Stimulated activated CD8-positive, alpha-beta memory T cell treated with anti-CD3 and anti-CD28 coated beads, Interleukin-15, amount 100 ng/mL, for 4 hours (primary cell): ENCODE measurements at regions not wholly inside any gene's neighbourhood (a gene's known extent, or its start where the extent isn't known, plus 50 kb on each side); places are given as distances from the start of the nearest gene placed in this dataset.

ENCODE experiments used
- DNase-seq, 2 donors: peaks; one replicate each; pipeline ENCODE4 v3.0.0-alpha.2; 2020; ENCODE audit warnings: low read depth in 2 of 2

DNA sequence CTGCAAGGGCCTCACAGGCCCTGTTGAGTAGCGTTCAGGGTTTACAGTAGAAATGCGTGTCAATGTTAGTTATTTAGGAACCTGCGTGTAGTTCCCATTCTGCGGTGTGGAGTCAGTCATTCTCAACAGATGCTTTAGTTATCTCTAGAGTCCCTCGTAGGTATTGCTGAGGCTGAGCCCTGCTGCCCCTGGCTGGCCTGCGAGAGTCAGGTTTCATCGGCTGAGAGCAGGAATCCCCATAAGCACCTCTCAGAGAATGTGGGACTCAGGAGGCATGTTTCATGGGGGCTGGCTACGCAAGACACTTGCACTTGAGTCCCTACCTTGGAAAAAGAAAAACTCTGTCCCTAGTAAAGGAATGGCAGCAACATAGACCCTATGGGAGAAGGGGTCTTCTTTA, 347.5 kb upstream of the ASIC2 start:
- DNase-seq: no peak

DNA sequence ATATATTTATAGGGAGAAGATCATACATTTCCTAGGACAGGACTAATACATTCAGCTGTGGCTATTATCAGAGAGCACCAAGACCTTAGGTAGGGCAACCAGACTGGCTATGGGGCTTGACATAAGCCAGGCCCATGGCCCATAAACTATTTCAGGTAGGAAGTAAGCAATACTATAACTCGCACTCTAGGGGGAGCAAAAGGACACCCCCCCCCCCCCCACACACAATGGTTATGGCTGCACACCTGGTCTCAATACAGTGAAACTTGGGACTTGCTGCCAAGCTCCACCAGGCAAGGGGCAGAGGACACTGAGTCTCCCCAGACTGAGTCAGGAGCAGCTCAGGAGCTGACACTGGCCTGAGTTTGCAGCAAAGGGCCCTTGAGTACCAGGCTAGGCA, 348.9 kb upstream of the ASIC2 start:
- DNase-seq: no peak

DNA sequence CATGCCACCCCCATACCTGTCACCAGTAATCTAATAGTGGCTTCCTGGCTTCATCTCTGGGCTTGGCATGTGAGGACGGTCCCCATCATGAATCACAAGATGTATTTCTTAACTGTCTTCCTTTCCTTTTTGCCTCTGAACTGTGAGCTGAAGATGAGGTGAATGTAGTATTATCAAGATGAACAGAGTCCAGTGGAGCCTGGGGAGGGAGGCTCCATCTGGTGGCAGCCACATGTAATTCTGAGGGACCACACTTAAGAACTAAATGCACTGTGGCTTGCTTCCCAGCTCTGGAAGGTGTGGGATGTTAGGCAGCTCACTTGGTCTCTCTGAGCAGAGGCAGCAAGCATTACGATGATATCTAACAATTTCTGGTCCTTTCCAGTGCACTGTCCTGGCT, 354.9 kb upstream of the ASIC2 start:
- no peak for DNase-seq

DNA sequence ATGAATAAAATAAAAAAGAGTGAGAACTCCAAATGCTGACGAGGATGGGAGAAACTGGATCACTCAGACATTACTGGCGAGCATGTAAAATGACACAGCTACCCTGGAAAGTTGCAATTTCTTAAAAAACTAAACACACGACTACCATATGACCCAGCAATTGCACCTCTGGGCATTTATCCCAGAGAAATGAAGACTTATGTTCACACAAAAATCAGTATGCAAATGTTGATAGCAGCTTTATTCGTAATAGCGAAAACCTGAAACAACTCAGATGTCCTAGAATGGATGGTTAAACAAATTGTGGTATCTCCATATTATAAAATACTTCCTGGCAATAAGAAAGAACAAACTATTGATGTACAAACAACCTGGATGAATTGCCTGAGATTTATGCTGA, 357.2 kb upstream of the ASIC2 start:
- no peak for DNase-seq

DNA sequence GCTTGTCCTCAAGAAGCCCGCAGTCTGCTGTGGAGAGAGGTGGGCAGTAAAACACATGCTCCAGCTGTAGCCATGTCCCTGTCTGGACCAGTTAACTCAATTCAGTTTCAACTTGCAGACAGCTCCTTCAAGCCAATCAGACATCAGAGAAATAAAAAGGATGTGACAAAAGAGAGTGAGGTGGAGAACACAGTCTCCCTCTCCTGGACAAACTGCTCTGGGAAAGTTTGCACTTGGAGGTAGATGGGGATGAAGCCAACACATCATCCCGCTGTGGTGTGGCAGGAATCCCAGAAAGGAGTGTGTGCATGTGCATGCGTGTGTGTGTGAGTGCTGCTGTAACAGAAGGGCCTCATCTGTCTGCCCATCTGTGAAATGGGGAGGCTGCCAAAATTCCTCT, 358.6 kb upstream of the ASIC2 start:
- no peak for DNase-seq

DNA sequence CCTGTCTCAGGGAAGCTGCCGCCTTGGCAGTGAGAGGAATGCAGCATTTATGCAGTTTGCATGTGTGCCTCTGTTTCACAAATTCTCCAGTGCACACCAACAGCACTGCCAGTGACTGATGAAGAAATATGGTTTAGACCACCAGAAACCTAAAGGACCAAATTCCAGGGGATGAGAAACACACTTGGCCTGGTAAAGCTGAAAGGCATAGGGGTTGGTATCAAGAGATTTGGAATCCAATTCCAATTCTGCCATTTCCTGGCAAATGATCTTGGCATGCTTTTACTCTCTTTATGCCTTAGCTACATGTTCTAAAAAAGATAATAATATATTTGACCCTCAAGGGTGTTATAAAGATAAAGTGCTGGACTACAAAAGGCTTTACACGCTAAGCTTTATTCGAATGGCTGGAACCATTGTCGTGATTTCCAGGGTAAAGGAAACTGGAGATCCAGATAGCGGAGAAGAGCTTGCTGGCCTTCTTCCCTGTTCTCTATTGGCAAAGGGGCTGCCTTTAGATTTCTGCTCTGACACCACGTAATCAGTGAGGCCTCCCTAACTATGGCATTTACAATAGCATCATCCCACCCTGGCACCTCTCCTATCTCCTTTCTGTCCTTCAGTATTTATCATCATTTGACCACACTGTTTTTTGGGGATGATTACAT, 359.8 kb upstream of the ASIC2 start:
- no peak for DNase-seq

DNA sequence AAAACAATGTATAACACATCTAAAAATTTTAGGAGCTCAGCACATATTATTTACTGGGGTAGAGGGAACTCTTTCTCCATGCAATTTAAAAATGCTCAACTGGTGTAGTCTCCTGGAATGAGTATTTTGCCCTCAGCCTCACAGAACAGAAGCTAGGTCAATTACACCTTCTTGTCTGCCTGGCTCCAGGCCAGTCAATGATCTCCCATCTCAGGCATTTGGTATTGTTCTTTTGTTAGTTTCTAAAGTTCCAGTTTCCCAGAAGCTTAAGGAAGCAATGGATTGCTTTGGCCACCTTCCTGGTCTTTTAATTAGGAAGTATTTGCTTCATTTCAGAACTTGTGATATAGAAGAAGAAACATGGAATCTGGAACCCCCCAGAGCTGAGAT, 360.3 kb upstream of the ASIC2 start:
- no peak for DNase-seq

DNA sequence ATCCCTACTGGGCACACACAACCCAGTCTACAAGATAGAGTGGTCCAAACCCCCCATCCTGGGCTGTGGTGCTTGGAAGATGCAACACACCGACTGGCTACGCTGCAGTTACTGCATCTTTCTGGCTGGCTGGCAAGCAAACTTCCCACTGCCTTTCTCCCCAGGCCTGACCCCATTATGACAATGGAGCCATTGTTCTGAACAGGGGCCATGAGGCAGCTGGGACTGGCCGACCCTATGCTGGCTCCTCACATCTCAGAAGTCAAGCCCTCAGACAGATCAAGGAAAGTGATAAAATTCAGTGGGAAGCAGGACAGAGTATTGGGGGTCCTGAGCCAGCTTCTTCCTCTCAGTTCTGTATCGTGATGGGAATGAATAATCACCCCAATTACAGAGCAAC, 364.1 kb upstream of the ASIC2 start:
- no peak for DNase-seq

DNA sequence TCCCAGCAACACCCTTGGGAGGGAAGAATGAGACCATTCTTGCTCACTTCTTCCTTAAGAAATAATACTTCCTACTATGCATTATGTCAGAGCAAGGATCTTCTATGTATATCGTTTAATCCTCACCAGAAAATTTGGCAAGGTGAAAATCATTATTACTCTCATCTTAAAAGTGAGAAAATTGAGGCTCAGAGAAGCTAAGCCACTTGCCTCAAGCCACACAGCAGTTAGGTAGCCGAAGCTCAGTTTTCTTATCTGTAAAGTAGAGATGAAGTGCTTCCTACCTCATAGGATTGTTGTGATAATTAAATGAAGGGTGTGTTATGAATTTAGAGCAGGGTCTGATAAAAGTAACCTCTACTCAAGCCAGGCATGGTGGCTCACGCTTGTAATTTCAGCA, 368.9 kb upstream of the ASIC2 start:
- DNase-seq: no peak

DNA sequence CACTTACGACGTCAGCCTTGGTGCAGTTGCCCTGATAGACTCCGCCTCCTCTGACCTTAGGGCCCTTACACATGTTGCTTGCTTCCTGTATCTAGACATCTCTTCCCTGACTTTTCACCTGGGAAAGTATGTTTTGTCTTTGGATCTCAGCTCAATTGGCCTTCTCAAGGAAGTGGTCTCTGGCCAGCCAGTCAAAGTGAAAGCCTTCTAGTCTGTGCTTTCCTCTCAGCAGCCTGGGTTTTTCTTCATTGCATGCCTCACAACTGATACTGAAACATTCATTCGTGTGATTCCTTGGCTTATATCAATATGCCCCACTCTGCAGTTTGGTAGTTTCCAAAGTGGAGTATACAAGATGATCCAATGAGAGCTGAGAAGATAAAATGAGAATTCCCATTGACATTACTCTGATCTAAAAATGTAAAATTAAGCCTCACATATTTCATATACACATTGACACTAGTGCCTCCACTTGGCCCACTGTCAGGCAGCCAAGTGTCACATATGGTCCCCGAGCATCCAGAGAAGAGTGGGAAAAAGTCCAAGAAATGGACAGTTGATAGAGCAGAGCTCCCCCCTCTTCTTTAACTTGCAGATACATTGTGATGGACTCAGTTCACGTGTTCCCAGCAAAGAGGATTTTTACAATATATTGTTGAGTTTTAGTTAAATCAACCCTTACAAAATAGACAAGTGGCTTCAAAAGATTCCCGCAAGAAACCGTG, 371.2 kb upstream of the ASIC2 start:
- DNase-seq: no peak

DNA sequence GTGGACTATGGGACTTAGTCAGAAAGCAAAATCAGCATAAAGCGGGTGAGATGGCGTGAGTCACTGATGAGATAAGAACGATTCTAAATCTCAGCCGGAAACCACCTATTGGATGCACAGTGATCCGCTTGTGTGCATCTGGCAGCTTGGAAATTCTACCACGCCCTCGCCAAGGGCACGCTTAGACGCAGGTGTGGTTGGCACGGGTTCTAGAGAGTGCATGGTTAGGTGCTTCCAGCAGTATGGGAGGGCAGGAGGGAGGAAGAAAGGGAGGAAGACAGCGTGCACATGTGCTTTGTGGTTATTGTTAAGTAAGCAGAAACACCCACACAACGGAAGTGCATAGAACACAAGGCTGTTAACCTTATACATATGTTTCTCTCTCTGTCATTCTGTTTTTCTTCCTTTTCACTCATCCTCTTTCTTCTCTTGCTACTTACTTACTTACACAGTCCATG, 374.0 kb upstream of the ASIC2 start:
- DNase-seq: peak in 1 of 2 donors; percentile 9

DNA sequence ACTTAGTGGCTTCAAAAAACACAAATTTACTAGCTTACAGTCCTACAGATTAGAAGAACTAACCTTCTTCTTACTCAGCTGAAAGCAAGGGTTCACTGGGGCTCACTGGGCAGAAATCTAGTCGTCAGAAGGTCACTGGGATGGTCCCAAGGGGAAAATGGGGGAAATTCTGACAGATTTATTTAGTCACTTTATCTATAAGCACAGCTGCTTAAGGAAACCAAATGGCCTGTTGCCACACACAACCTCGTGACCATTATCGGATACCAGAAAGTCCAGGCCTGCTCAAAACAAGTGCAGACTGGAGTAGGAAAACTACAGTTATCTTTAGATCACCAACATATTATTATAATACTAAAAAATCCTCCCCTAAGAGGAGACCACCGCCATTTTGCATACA, 374.6 kb upstream of the ASIC2 start:
- DNase-seq: no peak

DNA sequence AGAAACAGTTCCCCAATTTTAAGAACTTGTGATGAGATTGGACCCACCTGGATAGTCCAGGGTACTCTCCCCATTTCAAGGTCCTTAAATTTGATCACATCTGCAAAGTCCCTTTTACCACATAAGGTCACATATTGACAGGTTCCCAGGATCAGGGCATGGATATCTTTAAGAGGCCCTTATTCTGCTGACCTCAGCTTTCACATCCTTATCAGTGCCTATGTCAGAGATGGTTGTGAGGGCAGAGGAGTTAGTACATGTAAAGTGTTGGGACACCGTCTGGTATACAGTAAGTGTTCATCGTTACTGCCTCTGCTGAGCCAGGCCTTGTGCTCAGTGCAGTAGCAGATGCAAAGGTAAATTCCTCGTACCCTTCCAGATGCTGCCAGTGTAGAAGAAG, 375.4 kb upstream of the ASIC2 start:
- no peak for DNase-seq

DNA sequence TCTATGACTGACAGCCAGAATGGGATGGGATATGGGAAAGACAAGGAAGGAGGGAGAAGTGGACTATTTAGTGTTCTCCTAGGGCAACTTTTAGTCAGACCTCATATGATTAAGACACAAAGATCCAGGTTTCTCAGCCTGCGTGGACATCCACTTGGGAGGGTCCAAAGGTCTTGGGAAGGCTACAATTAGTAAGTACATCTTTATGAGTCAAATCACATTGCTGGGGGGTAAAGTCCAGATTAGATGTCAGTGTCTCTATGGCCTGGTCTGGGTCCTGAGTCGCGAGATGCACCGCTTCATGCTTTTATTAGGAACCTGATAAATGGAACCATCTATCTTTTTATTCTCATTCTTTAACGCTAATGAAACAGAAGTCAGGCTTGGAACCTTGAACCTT, 378.4 kb upstream of the ASIC2 start:
- no peak for DNase-seq

DNA sequence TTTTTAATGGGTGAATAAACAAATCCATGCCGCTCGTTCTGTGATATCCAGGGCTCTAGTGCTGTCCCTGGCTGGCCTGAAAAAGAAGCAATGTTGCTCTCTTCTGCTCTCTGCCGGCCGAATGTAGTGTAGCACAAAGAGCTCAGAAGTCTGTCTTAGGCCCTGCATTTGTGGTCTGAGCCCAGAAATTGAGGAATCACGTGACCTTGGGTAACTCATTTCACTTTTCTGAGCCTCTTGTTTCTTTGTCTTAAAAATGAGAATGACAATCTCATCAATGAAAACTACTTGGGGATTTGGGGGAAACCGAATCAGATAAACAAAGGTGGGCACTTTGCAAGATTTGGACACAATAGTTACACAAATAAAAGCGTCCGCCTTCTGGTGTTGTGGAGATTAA, 381.6 kb upstream of the ASIC2 start:
- no peak for DNase-seq

DNA sequence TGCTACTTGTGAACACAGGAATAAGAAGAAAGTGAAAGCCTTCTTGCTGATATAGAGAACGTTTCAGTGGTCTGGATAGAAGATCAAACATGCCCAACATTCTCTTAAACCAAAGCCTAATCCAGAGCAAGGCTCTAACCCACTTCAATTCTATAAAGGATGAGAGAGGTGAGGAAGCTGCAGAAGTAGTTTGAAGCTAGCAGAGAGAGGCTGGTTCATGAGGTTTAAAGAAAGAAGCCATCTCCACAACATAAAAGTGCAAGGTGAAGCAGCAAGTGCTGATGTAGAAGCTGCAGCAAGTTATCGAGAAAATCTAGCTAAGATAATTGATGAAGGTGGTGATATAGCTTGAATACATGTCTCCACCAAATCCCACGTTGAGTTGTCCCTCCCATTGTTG, 383.3 kb upstream of the ASIC2 start:
- no peak for DNase-seq

DNA sequence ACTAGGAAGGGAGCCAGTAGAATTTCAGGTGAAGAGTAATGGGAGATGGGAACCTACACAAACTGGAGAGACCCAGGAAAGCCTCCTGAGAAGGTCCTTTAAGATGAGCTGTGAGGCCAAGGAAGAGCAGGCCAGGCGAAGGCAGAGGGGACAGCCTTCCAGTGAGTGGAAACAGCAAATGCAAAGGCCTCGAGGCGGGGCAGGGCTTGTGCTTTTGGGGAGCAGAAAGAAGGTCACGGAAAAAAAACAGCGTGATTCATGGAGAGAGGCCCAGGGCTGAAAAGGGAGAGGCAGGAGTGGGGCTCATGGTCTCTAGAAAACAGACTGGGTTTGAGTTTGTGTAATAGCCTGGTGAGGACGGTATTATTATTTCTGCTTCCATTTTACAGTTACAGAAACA, 386.5 kb upstream of the ASIC2 start:
- no peak for DNase-seq

DNA sequence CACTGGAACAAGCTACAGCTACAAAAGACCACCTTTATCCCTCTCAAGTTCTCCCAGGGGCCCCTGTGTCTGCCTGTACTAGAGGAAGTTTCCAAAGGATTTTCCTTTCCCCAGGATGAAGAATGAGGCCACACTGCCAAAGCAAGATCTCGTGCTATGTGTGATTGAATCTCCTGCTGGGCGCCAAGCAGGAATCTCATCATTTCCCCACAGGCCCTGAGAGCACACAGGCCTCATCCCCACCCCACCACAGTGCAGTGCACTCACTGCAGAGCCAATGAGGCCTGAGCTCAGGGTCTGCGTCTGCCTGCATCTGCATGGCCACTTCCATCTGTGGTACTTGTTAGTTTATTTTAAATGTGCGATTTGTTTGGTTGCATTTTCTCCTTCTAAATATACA, 387.4 kb upstream of the ASIC2 start:
- DNase-seq: no peak

DNA sequence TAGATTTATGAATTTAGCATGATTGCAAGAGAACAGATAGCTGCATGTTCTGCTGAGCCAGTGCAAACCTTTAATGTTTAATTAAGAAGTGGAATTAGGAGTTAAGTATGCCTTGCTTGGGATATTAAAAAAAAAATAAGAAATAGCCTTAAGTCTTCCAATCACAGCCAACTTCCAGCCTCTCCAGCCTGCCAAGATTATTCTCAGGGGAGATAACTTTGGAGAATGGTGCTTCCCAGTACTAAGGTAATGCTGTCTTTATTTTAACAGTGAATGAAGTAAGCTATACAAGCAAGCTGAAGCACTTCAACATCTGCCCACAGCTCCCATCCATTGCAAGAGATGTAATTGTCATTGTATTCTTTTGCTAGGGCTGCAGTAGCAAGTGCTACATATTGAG, 389.5 kb upstream of the ASIC2 start:
- DNase-seq: no peak

DNA sequence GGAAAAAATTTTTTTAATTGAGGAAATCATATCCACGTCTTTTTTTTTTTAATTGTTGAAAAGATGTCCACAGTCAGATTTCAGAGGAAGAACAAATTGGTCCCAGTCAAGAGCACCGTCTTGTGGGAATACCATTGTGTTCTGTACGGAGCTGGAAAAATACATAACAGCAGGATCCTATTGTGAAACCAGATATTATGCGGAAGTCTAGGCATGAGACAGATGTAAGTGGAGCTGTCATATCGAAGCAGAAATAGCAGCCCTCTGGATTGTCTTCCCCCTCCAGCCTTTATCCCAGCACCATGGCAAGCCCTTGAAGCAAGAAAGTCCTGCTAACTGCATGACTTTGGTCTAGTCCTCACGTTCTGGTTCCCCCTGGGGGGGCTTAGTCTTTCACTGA, 391.6 kb upstream of the ASIC2 start:
- no peak for DNase-seq

DNA sequence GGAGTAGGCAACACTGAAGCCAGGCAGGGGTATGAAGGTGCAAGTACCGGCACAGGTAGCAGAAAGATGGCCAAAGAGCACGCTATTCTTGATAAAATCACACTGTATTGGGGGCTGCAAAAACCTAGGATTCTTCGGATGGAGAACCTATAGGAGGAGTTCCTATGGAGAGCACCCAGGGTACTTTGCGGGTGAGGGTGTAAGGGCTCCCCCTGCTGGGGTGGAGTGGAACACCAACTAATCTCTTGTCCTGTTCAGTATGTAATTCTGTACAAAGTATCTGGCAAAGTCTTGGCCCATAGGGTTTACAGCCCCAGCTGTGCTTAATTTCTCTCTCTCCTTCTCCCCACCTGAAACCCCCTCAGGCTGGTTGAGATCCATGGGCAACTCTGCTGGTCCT, 393.1 kb upstream of the ASIC2 start:
- no peak for DNase-seq

DNA sequence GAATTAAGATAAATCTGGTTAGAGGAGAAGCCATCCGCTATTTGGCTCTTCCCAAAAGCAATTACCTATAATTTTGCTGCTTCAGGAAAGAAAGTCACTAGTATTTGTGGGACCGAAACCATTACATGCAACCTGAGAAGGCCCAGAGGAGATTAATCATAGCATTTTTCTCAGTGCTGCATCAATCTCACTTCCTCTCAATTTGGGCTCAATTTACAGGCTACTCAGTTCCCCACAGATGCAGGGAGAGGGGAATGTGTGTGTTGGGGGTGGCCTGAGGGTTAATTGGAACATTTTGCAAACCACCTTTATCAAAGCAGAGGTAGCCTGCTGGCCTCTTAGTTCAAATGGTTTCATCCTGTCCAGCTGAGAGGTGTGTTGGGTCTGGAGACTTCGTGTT, 394.7 kb upstream of the ASIC2 start:
- DNase-seq: no peak

DNA sequence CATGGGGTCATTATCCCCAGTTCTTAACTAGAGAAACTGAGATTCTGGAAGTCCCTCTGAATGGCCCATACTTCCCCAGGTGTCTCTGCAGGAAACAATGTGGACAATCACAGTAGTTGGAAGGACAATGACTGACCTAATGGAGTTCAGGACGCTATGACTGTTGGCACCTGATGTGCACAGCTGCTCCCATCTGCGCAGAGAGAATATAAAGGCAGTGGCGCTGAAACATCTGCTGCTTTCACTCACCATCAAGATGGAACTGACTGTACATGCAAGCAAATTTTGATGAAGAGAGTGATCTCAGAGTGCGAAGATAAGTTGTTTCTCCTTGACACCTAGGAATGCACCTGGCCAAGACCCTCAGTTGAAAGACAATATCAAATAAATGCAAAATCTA, 395.7 kb upstream of the ASIC2 start:
- DNase-seq: no peak

DNA sequence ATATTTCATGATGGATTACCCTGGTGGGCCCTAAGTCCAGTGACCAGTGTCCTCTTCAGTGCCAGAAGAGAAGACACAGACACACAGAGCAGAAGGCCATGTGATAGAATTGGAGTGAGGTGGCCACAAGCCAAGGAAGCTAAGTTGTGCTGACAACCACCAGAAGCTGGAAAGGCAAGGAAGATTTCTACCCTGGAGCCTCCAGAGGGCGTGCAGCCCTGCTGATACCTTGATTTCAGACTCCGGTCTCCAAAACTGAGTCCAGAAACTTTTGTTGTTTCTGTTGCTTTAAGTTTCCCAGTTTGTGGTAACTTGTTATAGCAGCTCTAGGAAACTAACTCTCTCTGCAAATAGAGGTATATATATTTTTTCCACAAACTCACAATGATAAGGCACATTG, 396.6 kb upstream of the ASIC2 start:
- no peak for DNase-seq
